Astrocyte of the hippocampus (primary cell): ENCODE measurements at regions not wholly inside any gene's neighbourhood (a gene's known extent, or its start where the extent isn't known, plus 50 kb on each side); places are given as distances from the start of the nearest gene placed in this dataset.
"Not testable (repeated sequence)": the region's sequence is repeated elsewhere in the genome, so short reads cannot be mapped to it uniquely, and the experiment has no call there.

Source experiments
- DNase-seq: peaks from one replicate; pipeline ENCODE4 v3.0.0; 2011; ENCODE audit warnings: low read depth, low spot score

GRCh38 chr6:140346428-140346827, 972.0 kb upstream of the CITED2 start:
- peak; percentile 66 for DNase-seq

- DNase-seq = no peak
These were observed 971.5 kb upstream of the CITED2 start for GRCh38 chr6:140345935-140346334.

GRCh38 chr6:140344142-140344913, 969.9 kb upstream of the CITED2 start:
- DNase-seq = peak; percentile 58

- no peak for DNase-seq
These were observed 968.7 kb upstream of the CITED2 start for GRCh38 chr6:140343128-140343527.

GRCh38 chr6:140341272-140341671, 966.8 kb upstream of the CITED2 start:
- no peak for DNase-seq

- DNase-seq = no peak
These were observed 966.3 kb upstream of the CITED2 start for GRCh38 chr6:140340795-140341194.

GRCh38 chr6:140339084-140339483, 964.6 kb upstream of the CITED2 start:
- not testable (repeated sequence) for DNase-seq

- DNase-seq = no peak
These were observed 947.4 kb upstream of the CITED2 start for GRCh38 chr6:140321891-140322290.

- no peak for DNase-seq
These were observed 945.9 kb upstream of the CITED2 start for GRCh38 chr6:140320081-140321080.

GRCh38 chr6:140319209-140319608, 944.8 kb upstream of the CITED2 start:
- DNase-seq = peak; percentile 16

GRCh38 chr6:140318408-140318807, 944.0 kb upstream of the CITED2 start:
- DNase-seq = no peak

- no peak for DNase-seq
These were observed 943.5 kb upstream of the CITED2 start for GRCh38 chr6:140317950-140318349.

- DNase-seq = no peak
These were observed 942.5 kb upstream of the CITED2 start for GRCh38 chr6:140316966-140317365.

GRCh38 chr6:140314682-140315081, 940.2 kb upstream of the CITED2 start:
- no peak for DNase-seq

- DNase-seq = no peak
These were observed 936.7 kb upstream of the CITED2 start for GRCh38 chr6:140311146-140311545.

- no peak for DNase-seq
These were observed 928.9 kb upstream of the CITED2 start for GRCh38 chr6:140303218-140303949.

- no peak for DNase-seq
These were observed 925.9 kb upstream of the CITED2 start for GRCh38 chr6:140300331-140300730.

GRCh38 chr6:140289186-140289585, 914.7 kb upstream of the CITED2 start:
- DNase-seq = no peak

- no peak for DNase-seq
These were observed 911.7 kb upstream of the CITED2 start for GRCh38 chr6:140285998-140286690.

- DNase-seq = no peak
These were observed 911.0 kb upstream of the CITED2 start for GRCh38 chr6:140285471-140285870.

GRCh38 chr6:140284871-140285270, 910.4 kb upstream of the CITED2 start:
- no peak for DNase-seq
